ENCODE measurements at regions not wholly inside any gene's neighbourhood (a gene's known extent, or its start where the extent isn't known, plus 50 kb on each side); places are given as distances from the start of the nearest gene placed in this dataset.

DNA sequence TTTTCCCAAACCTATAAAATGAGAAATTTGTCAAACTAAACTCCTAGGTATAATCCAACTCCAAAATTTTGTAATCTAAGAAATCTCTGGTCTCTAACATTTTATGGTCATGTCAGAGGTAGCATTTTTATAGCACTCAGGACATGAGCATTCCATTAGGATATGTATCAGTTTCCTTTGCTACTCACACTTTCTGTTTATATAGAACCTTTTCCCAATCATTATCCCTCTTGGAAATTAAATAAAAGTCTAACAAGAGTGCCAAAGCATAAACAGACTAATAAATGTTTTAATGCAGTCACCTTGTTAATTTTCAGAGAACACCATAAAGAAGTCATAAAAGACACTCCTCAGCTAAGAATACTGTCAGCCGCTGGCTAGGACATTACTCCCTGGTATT, 300.0 kb upstream of the CWC22 start:
- Histone ChIP-seq H3K4me1 (no peaks in the 10 kb centered on the region), H3K27ac (no peak overlapping the region), H3K9me3 (no peaks in the 10 kb centered on the region), H3K27me3 (no peaks in the 10 kb centered on the region), H3K4me3 (no peak overlapping the region), H3K36me3 (no peaks in the 10 kb centered on the region)
- ATAC-seq (no peak), DNase-seq (no peak)
- TF ChIP-seq, protein P1, sequence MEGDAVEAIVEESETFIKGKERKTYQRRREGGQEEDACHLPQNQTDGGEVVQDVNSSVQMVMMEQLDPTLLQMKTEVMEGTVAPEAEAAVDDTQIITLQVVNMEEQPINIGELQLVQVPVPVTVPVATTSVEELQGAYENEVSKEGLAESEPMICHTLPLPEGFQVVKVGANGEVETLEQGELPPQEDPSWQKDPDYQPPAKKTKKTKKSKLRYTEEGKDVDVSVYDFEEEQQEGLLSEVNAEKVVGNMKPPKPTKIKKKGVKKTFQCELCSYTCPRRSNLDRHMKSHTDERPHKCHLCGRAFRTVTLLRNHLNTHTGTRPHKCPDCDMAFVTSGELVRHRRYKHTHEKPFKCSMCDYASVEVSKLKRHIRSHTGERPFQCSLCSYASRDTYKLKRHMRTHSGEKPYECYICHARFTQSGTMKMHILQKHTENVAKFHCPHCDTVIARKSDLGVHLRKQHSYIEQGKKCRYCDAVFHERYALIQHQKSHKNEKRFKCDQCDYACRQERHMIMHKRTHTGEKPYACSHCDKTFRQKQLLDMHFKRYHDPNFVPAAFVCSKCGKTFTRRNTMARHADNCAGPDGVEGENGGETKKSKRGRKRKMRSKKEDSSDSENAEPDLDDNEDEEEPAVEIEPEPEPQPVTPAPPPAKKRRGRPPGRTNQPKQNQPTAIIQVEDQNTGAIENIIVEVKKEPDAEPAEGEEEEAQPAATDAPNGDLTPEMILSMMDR (IDR thresholded peaks at IDR 0.05): no peak
- intact Hi-C loops (cut with DNase I): no loop called here

DNA sequence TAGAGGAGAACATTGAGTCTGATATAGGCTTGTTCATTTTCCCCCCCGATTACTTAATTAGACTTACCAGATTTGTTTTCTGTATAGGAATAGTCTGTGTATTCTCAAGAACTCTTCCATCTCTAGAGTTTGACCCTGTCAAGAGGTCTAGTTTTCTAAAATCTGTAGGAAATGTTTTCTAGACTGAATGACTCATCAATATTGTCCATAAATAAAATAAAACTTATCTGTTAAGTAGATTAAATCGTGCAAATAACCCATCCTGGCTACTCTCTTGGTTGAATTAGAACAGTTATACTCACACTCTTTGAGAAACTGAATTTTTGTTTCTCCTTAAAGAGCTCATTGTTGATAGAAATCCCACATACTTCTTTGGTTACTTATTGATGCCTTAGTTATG, 299.2 kb upstream of the CWC22 start:
- Histone ChIP-seq H3K4me1 (no peaks in the 10 kb centered on the region), H3K27ac (no peak overlapping the region), H3K9me3 (no peaks in the 10 kb centered on the region), H3K36me3 (no peaks in the 10 kb centered on the region), H3K27me3 (no peaks in the 10 kb centered on the region), H3K4me3 (no peak overlapping the region)
- no peak for DNase-seq
- TF ChIP-seq, protein P1 (IDR thresholded peaks at IDR 0.05): no peak
- intact Hi-C loops (cut with DNase I): no loop called here
- ATAC-seq: no peak

- H3K27ac ChIP-seq: no peak overlapping the region
- H3K9me3 ChIP-seq: no peaks in the 10 kb centered on the region
- no peaks in the 10 kb centered on the region for H3K27me3 ChIP-seq
- TF ChIP-seq, protein P1 (IDR thresholded peaks at IDR 0.05): no peak
- H3K36me3 ChIP-seq: no peaks in the 10 kb centered on the region
- intact Hi-C loops (cut with DNase I): no loop called here
- no peak for ATAC-seq
- no peak for DNase-seq
- no peak overlapping the region for H3K4me3 ChIP-seq
- H3K4me1 ChIP-seq: no peaks in the 10 kb centered on the region
These were observed 284.7 kb upstream of the CWC22 start for GRCh38 chr2:180291552-180292421.

DNA sequence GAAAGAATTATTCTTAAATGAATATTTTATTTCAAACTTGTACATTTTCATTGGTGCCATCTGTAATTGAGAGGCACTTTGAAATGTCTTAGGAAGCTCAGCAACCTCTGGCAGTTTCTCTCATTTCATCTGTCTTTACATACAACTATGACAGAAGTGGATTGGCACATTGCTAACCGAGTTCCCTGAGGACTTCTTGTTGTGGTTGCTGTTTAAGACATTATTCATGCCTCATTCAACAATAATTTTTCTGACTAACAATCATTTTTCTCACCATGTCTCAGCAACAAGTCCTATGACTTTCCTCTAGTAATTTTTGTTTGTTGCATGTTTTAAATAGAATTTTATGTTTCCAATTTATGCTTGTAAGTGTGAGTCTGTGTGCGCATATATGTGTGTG, 284.0 kb upstream of the CWC22 start:
- intact Hi-C loops (cut with DNase I): no loop called here
- no peak for ATAC-seq
- DNase-seq: no peak
- Histone ChIP-seq H3K9me3 (no peaks in the 10 kb centered on the region), H3K36me3 (no peaks in the 10 kb centered on the region), H3K27ac (no peak overlapping the region), H3K4me1 (no peaks in the 10 kb centered on the region), H3K27me3 (no peaks in the 10 kb centered on the region), H3K4me3 (no peak overlapping the region)
- TF ChIP-seq, protein P1 (IDR thresholded peaks at IDR 0.05): no peak

DNA sequence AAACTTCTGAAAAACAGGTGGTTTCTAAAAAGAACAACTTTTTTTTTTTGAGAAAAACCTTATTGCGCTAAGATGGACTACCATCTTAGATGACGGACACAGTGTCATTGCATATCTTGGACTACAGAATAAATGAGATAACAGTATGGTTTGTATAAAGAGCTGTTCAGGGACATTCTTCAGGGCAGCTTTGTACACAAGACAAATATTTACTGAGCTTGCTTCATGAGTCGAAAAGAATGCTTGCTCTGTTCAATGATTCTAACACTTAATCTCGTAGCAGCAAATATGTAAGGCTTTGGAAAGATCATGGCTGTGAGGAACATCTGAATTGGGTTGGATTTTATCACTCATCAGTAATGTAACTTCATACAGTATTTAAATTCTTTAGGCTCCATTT, 282.5 kb upstream of the CWC22 start:
- H3K4me3 ChIP-seq: no peak overlapping the region
- no peaks in the 10 kb centered on the region for H3K27me3 ChIP-seq
- no peaks in the 10 kb centered on the region for H3K36me3 ChIP-seq
- no peaks in the 10 kb centered on the region for H3K9me3 ChIP-seq
- no peak for DNase-seq
- H3K4me1 ChIP-seq: no peaks in the 10 kb centered on the region
- intact Hi-C loops (cut with DNase I): no loop called here
- ATAC-seq: no peak
- no peak overlapping the region for H3K27ac ChIP-seq
- TF ChIP-seq, protein P1 (IDR thresholded peaks at IDR 0.05): no peak
